ENCODE measurements at regions not wholly inside any gene's neighbourhood (a gene's known extent, or its start where the extent isn't known, plus 50 kb on each side); places are given as distances from the start of the nearest gene placed in this dataset.

- H3K27ac ChIP-seq, result peak overlapping the region; percentile 37 to 75; a peak in 4 of 6 replicates
- no peak overlapping the region for H3K4me3 ChIP-seq
- ATAC-seq, result peak; percentile 74 to 80; a peak in 4 of 6 replicates
- POLR2A ChIA-PET, result no interaction called here
- WGBS (ENCODE audit: missing lambda C conversion rate), result 32% methylated on average over 4 of the region's 4 CpGs
- no peak for FAIRE-seq
- TF ChIP-seq TFCP2L1 (CRISPR knock-in tag; IDR thresholded peaks at IDR 0.05) (no peak), JUNB (IDR thresholded peaks at IDR 0.05) (0 out of 2 replicates have a peak, but pooled peaks have one; percentile 17), SREBF2 (IDR thresholded peaks at IDR 0.05) (no peak), EP300 (IDR thresholded peaks at IDR 0.05) (no peak), NFE2L2 (conservative IDR thresholded peaks at IDR 0.05; ENCODE audit: low read length) (no peak), POLR2AphosphoS2 (conservative IDR thresholded peaks at IDR 0.05; ENCODE audit: low read length) (no peak), HES2 (IDR thresholded peaks at IDR 0.05) (no peak), FOSL2 (IDR thresholded peaks at IDR 0.05) (no peak), FOSL2 (CRISPR knock-in tag; IDR thresholded peaks at IDR 0.05) (peak; percentile 27; the same call in 1 of the 2 replicates)
- peak overlapping the region; percentile 35 for H3K4me2 ChIP-seq
- CTCF ChIA-PET, result no interaction called here
- peak in 1 of 2 experiments; percentile 25 for DNase-seq (ENCODE audit: low read depth in 1 of 2, low spot score in 1 of 2)
- peaks cover 14% of the 10 kb centered on the region; the same call in 1 of the 3 replicates for H3K4me1 ChIP-seq
- no peaks in the 10 kb centered on the region for H3K9me3 ChIP-seq
Measured at GRCh38 chr16:59305850-59306249, 571.7 kb upstream of the GOT2 start.

DNA sequence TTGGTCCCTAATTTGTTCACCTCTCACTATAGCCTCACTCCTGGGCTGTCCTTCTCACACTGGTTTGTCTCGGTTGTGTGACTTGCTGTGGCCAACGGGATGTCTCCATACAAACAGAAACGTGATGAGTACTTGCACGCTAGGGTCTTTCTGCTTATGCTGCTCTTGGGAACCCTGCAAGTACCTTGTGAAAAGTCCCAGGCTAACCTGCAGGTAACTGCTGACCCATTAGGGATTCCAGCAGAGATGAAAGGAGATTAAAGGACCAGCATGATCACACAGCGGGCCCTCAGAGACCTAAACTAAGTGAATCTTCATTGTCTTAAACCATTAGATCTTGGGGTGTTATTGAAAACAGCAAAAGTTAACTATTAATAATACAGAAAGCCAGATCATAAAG lies 562.8 kb upstream of the GOT2 start:
- ChIA-PET CTCF (no interaction called here), POLR2A (no interaction called here)
- TF ChIP-seq EHMT2 (IDR thresholded peaks at IDR 0.05; ENCODE audit: low read depth) (no peak), NFE2L2 (conservative IDR thresholded peaks at IDR 0.05; ENCODE audit: low read length) (no peak), PHF8 (IDR thresholded peaks at IDR 0.05; ENCODE audit: borderline replicate concordance, low read depth) (no peak), NPAS2 (CRISPR knock-in tag; IDR thresholded peaks at IDR 0.05; ENCODE audit: borderline replicate concordance) (no peak), CHD2 (IDR thresholded peaks at IDR 0.05; ENCODE audit: low read length, partially characterized antibody) (no peak), ZSCAN20 (CRISPR knock-in tag; IDR thresholded peaks at IDR 0.05) (no peak), FOSB (CRISPR knock-in tag; IDR thresholded peaks at IDR 0.05) (no peak), RFX5 (IDR thresholded peaks at IDR 0.05) (no peak), RAD21 (conservative IDR thresholded peaks at IDR 0.05 in 1 of 2, IDR thresholded peaks at IDR 0.05 in 1 of 2) (no peak), JUN (IDR thresholded peaks at IDR 0.05) (no peak), KDM5A (IDR thresholded peaks at IDR 0.05) (no peak), HOXA7 (CRISPR knock-in tag; IDR thresholded peaks at IDR 0.05) (no peak), ELK1 (IDR thresholded peaks at IDR 0.05; ENCODE audit: low read depth, low read length) (no peak), NR3C1 (IDR thresholded peaks at IDR 0.05) (no peak), ESRRA (IDR thresholded peaks at IDR 0.05; ENCODE audit: borderline replicate concordance, low read length) (no peak), HOXB5 (CRISPR knock-in tag; IDR thresholded peaks at IDR 0.05) (no peak), TP53 (CRISPR knock-in tag; IDR thresholded peaks at IDR 0.05) (no peak)
- TF ChIP-seq, protein P1, sequence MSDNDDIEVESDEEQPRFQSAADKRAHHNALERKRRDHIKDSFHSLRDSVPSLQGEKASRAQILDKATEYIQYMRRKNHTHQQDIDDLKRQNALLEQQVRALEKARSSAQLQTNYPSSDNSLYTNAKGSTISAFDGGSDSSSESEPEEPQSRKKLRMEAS (IDR thresholded peaks at IDR 0.05), result no peak
- peaks cover 12% of the 10 kb centered on the region; the same call in 2 of the 3 replicates for H3K4me1 ChIP-seq
- no peak for DNase-seq (ENCODE audit: low read depth in 1 of 2, low spot score in 1 of 2)
- ATAC-seq, result no peak
- H3K27ac ChIP-seq, result no peak overlapping the region
- H3K4me3 ChIP-seq, result no peak overlapping the region
- no peak for FAIRE-seq
- H3K9me3 ChIP-seq, result no peaks in the 10 kb centered on the region
- H3K4me2 ChIP-seq, result no peak overlapping the region
- 62% methylated on average over 5 of the region's 5 CpGs for WGBS (ENCODE audit: missing lambda C conversion rate)
